A673 (cell line): ENCODE measurements at regions not wholly inside any gene's neighbourhood (a gene's known extent, or its start where the extent isn't known, plus 50 kb on each side); places are given as distances from the start of the nearest gene placed in this dataset.
"Not testable (repeated sequence)": the region's sequence is repeated elsewhere in the genome, so short reads cannot be mapped to it uniquely, and the experiment has no call there.

Source experiments
- BruUV-seq: library from RNA; stranded (reverse); fragments of 400-500 nt; replicated peaks from 2 replicates; lab custom pipeline; 2021; lab: Mats Ljungman, UMichigan
- CTCF ChIA-PET: fragments of 300-600 bp; sonication (Branson Sonifier 250); formaldehyde crosslinking; loops from one replicate; lab custom pipeline; 2022; ENCODE audit warnings: antibody characterized with exemption; lab: Charles Lee
- POLR2A ChIA-PET: fragments of 300-600 bp; sonication (Branson Sonifier 250); formaldehyde crosslinking; loops from one replicate; lab custom pipeline; 2022; ENCODE audit warnings: antibody characterized with exemption; ENCODE audit not compliant: low non-redundant PET; lab: Charles Lee
- DNase-seq: peaks from one replicate; pipeline ENCODE4 v3.0.0-alpha.2; 2015; ENCODE audit warnings: low spot score
- H3K27ac ChIP-seq: fragments of 200-600 bp; sonication (generic); 2 replicates; pipeline ENCODE4 v1.5.1; 2016; ENCODE audit warnings: mixed run types, low read depth, mild to moderate bottlenecking, mixed read lengths, antibody characterized with exemption, low read length; ENCODE audit not compliant: poor library complexity, severe bottlenecking
- H3K27me3 ChIP-seq: fragments of 200-600 bp; sonication (generic); replicated peaks from 2 replicates; pipeline ENCODE4 v1.6.1; 2017; ENCODE audit warnings: mixed run types, low read depth, mild to moderate bottlenecking, mixed read lengths, antibody characterized with exemption, low read length; ENCODE audit not compliant: insufficient read depth, poor library complexity
- H3K36me3 ChIP-seq: fragments of 200-600 bp; sonication (generic); 2 replicates; pipeline ENCODE4 v1.6.1; 2016; ENCODE audit warnings: mixed run types, mild to moderate bottlenecking, mixed read lengths, antibody characterized with exemption, low read length; ENCODE audit not compliant: insufficient read depth, poor library complexity, severe bottlenecking
- H3K4me1 ChIP-seq: fragments of 200-600 bp; sonication (generic); 2 replicates; pipeline ENCODE4 v1.6.1; 2017; ENCODE audit warnings: mixed run types, mild to moderate bottlenecking, mixed read lengths, antibody characterized with exemption, low read length; ENCODE audit not compliant: insufficient read depth, poor library complexity, severe bottlenecking
- H3K4me3 ChIP-seq: fragments of 200-600 bp; sonication (generic); 2 replicates; pipeline ENCODE4 v1.5.1; 2016; ENCODE audit warnings: low read depth, mixed run types, mild to moderate bottlenecking, mixed read lengths, low read length; ENCODE audit not compliant: poor library complexity, severe bottlenecking
- H3K9me3 ChIP-seq: fragments of 200-600 bp; sonication (generic); 2 replicates; pipeline ENCODE4 v1.6.1; 2016; ENCODE audit warnings: mixed run types, low read depth, mild to moderate bottlenecking, mixed read lengths, antibody characterized with exemption, low read length; ENCODE audit not compliant: poor library complexity, severe bottlenecking
- intact Hi-C: fragments of 100-400 bp; cut with micrococcal nuclease; formaldehyde crosslinking; loops from one replicate; pipeline ENCODE4 v1.10.0; 2022; ENCODE audit not compliant: unreplicated experiment

GRCh38 chr18:15001038-15001794, 253.2 kb downstream of the ANKRD30B start:
- H3K36me3 ChIP-seq, H3K27ac ChIP-seq, H3K27me3 ChIP-seq, BruUV-seq, POLR2A ChIA-PET, H3K4me1 ChIP-seq, H3K4me3 ChIP-seq, intact Hi-C loops, CTCF ChIA-PET, H3K9me3 ChIP-seq, DNase-seq: not testable (repeated sequence)

- H3K27ac ChIP-seq, H3K9me3 ChIP-seq, BruUV-seq, POLR2A ChIA-PET, DNase-seq, H3K27me3 ChIP-seq, intact Hi-C loops, H3K4me1 ChIP-seq, CTCF ChIA-PET, H3K36me3 ChIP-seq, H3K4me3 ChIP-seq: not testable (repeated sequence)
These were observed 253.8 kb downstream of the ANKRD30B start for GRCh38 chr18:15001795-15002107.

- DNase-seq, POLR2A ChIA-PET, intact Hi-C loops, H3K27me3 ChIP-seq, H3K27ac ChIP-seq, H3K9me3 ChIP-seq, BruUV-seq, H3K4me3 ChIP-seq, CTCF ChIA-PET, H3K4me1 ChIP-seq, H3K36me3 ChIP-seq: not testable (repeated sequence)
These were observed 254.8 kb downstream of the ANKRD30B start for GRCh38 chr18:15002765-15003164.

GRCh38 chr18:15003231-15003630, 255.3 kb downstream of the ANKRD30B start:
- BruUV-seq, CTCF ChIA-PET, H3K4me1 ChIP-seq, H3K36me3 ChIP-seq, H3K4me3 ChIP-seq, H3K27me3 ChIP-seq, intact Hi-C loops, H3K9me3 ChIP-seq, POLR2A ChIA-PET, DNase-seq, H3K27ac ChIP-seq: not testable (repeated sequence)

GRCh38 chr18:15003636-15004269, 255.8 kb downstream of the ANKRD30B start:
- POLR2A ChIA-PET, BruUV-seq: not testable (repeated sequence)

GRCh38 chr18:15004270-15004973, 256.4 kb downstream of the ANKRD30B start:
- H3K36me3 ChIP-seq, H3K4me1 ChIP-seq, H3K9me3 ChIP-seq, intact Hi-C loops, CTCF ChIA-PET, POLR2A ChIA-PET, H3K27ac ChIP-seq, BruUV-seq, H3K4me3 ChIP-seq, DNase-seq, H3K27me3 ChIP-seq: not testable (repeated sequence)

More at GRCh38 chr18:15003636-15004269, 255.8 kb downstream of the ANKRD30B start:
- intact Hi-C loops, DNase-seq, H3K36me3 ChIP-seq, H3K4me1 ChIP-seq, H3K9me3 ChIP-seq, H3K27me3 ChIP-seq, H3K4me3 ChIP-seq, H3K27ac ChIP-seq, CTCF ChIA-PET: not testable (repeated sequence)
